Naive B cell (primary cell): ENCODE measurements at regions not wholly inside any gene's neighbourhood (a gene's known extent, or its start where the extent isn't known, plus 50 kb on each side); places are given as distances from the start of the nearest gene placed in this dataset.

ENCODE experiments used
- ATAC-seq, 2 donors: fragments of 150-1000 bp; cut with Tn5 transposase; 2 replicates each; pipeline ENCODE4 v1.10.0; 2021; ENCODE audit warnings: low read depth in 2 of 2, mild to moderate bottlenecking in 2 of 2, moderate library complexity in 2 of 2
- DNase-seq: peaks from one replicate; pipeline ENCODE4 v3.0.0; 2022
- H3K27ac Mint-ChIP-seq, 6 donors: one replicate each; pipeline ENCODE4 v1.8.0; 2020 to 2022; ENCODE audit warnings: mild to moderate bottlenecking in 6 of 6, mixed read lengths in 6 of 6, moderate library complexity in 5 of 6, inconsistent platforms in 2 of 6
- H3K27me3 Mint-ChIP-seq, 3 donors: one replicate each; pipeline ENCODE4 v1.8.0; 2021 to 2022; ENCODE audit warnings: mixed read lengths in 3 of 3, mild to moderate bottlenecking in 1 of 3
- H3K36me3 Mint-ChIP-seq, 2 donors: one replicate each; pipeline ENCODE4 v1.8.0; 2020 to 2022; ENCODE audit warnings: mixed read lengths in 2 of 2, inconsistent platforms in 1 of 2, mild to moderate bottlenecking in 1 of 2
- H3K4me1 Mint-ChIP-seq, 3 donors: one replicate each; pipeline ENCODE4 v1.8.0; 2020 to 2022; ENCODE audit warnings: mixed read lengths in 3 of 3, inconsistent platforms in 1 of 3, mild to moderate bottlenecking in 1 of 3, moderate library complexity in 1 of 3
- H3K4me3 Mint-ChIP-seq, 8 donors: one replicate each; pipeline ENCODE4 v1.8.0; 2020 to 2022; ENCODE audit warnings: mild to moderate bottlenecking in 8 of 8, mixed read lengths in 8 of 8, moderate library complexity in 8 of 8, inconsistent platforms in 2 of 8
- H3K9me3 Mint-ChIP-seq, 7 donors: one replicate each; pipeline ENCODE4 v1.8.0; 2020 to 2022; ENCODE audit warnings: mixed read lengths in 7 of 7, mild to moderate bottlenecking in 5 of 7, inconsistent platforms in 2 of 7, moderate library complexity in 1 of 7

DNA sequence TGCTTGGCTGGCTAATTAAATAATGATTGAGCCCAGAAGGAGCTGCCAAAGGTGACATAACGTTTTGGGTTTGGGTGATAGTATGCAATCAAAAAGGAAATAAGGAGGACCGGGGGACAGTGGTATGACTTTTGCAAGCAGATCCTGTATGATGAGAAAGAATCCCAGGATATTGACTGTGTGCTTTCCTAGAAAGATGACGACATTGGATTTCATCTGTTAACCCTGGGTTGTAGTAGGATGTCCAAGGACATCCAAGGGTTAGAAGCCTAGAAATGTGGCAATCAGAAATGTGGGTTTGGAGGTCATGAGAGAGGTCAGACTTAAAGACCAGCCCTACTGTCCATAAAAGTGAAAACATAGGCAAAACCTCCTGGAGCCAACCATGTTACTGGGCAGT, 50.3 kb upstream of the HMHB1 start:
- Mint-ChIP-seq H3K36me3 (no peaks in the 10 kb centered on the region), H3K27ac (no peak overlapping the region), H3K4me3 (no peak overlapping the region), H3K4me1 (peaks cover 0 to 4% (median 0%) of the 10 kb centered on the region in 3 donors), H3K9me3 (peaks cover 0 to 4% (median 0%) of the 10 kb centered on the region in 7 donors), H3K27me3 (no peaks in the 10 kb centered on the region)
- DNase-seq (no peak), ATAC-seq (no peak)

DNA sequence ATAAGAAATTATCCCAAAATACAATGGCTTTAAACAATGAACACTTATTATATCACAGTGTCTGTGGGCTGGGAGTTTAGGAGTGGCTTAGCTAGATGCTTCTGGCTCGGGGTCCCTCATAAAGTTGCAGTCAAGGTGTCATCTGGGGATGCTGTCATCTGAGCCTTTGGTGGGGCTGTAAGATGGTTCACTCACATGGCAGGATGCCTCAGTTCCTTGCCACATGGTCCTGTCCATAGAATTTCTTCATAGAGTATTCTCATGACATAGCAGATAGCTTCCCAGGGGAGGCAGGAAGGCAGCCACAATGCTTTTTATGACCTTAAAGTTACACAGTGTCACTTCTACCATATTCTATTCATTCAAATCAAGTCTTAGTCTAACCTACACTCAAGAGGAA, 51.2 kb upstream of the HMHB1 start:
- peak overlapping the region in 1 of 6 donors; percentile 12 for H3K27ac Mint-ChIP-seq
- ATAC-seq: no peak

DNA sequence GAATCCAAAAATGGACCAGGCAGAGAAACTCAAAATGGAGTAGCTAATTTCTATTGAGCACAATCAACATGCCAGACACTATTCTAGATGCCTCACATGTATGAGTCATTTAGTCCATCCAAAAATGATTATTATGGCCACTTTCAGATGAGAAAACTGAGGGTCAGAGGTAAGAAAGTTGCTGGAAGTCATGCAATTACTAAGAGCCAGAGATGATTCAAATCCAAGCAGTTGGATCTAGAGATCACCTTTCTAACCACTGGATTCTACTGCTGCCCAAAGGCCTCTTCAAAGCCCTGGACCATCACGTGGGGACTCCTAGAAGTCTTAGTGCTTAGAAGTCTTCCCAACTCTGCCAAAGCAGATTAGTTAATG, 51.8 kb upstream of the HMHB1 start:
- DNase-seq (no peak), ATAC-seq (no peak)
- Mint-ChIP-seq H3K27me3 (no peaks in the 10 kb centered on the region), H3K9me3 (peaks cover 0 to 4% (median 0%) of the 10 kb centered on the region in 7 donors), H3K27ac (no peak overlapping the region), H3K36me3 (no peaks in the 10 kb centered on the region), H3K4me1 (peaks cover 0 to 4% (median 0%) of the 10 kb centered on the region in 3 donors), H3K4me3 (no peak overlapping the region)

More for the DNA sequence above, 51.2 kb upstream of the HMHB1 start:
- Mint-ChIP-seq H3K4me1 (peaks cover 0 to 4% (median 0%) of the 10 kb centered on the region in 3 donors), H3K36me3 (no peaks in the 10 kb centered on the region), H3K27me3 (no peaks in the 10 kb centered on the region), H3K4me3 (no peak overlapping the region), H3K9me3 (peaks cover 0 to 4% (median 0%) of the 10 kb centered on the region in 7 donors)
- DNase-seq: no peak

DNA sequence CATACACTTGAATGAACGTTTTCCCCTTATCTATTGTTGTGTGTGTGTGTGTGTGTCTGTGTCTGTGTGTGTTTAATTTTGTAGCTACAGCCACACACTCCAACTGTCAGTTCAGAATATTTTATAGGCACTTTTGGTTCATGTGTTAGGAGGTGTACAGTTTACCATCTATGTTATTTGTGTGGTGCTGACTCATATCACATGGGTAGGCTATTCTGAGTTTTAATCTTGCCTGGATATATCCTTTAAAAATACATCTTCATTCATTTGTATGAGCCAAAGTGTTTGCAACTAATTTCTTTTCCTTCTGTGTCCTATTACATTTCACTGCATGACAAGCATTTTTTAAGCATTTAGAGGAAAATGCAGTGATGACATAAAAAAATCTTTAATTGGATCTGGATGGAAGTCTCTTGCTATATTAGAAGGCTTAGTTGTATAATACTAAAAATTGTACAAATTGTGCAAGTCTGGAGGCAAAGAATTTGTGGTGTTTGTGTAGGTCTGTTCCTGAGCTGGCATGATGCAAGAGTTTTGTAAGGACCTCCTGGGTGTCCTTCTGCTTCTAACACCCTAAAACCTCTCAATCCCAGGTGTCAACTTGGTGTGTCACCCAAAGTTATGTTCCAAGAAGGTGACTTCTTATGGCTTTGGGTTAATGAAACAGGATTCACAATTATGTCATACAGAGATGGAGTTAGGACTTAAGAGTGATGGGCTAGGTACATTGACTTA, 52.4 kb upstream of the HMHB1 start:
- no peak overlapping the region for H3K27ac Mint-ChIP-seq
- no peaks in the 10 kb centered on the region for H3K27me3 Mint-ChIP-seq
- no peak overlapping the region for H3K4me3 Mint-ChIP-seq
- no peaks in the 10 kb centered on the region for H3K36me3 Mint-ChIP-seq
- no peak for DNase-seq
- H3K9me3 Mint-ChIP-seq: peaks cover 0 to 4% (median 0%) of the 10 kb centered on the region in 7 donors
- no peak for ATAC-seq
- H3K4me1 Mint-ChIP-seq: peaks cover 0 to 4% (median 0%) of the 10 kb centered on the region in 3 donors

- Mint-ChIP-seq H3K36me3 (no peaks in the 10 kb centered on the region), H3K4me1 (peaks cover 0 to 4% (median 0%) of the 10 kb centered on the region in 3 donors), H3K4me3 (no peak overlapping the region), H3K27me3 (peaks cover 0 to 5% (median 0%) of the 10 kb centered on the region in 3 donors), H3K9me3 (peaks cover 0 to 4% (median 0%) of the 10 kb centered on the region in 7 donors), H3K27ac (no peak overlapping the region)
- no peak for DNase-seq
- no peak for ATAC-seq
These were observed 53.2 kb upstream of the HMHB1 start for GRCh38 chr5:143758750-143759149.

GRCh38 chr5:143758015-143758414, 53.9 kb upstream of the HMHB1 start:
- H3K27ac Mint-ChIP-seq: no peak overlapping the region
- peaks cover 0 to 4% (median 0%) of the 10 kb centered on the region in 3 donors for H3K4me1 Mint-ChIP-seq
- ATAC-seq (no peak), DNase-seq (no peak)
- peak overlapping the region in 1 of 8 donors; percentile 13 for H3K4me3 Mint-ChIP-seq
- peaks cover 0 to 4% (median 0%) of the 10 kb centered on the region in 7 donors for H3K9me3 Mint-ChIP-seq
- H3K27me3 Mint-ChIP-seq: peaks cover 0 to 5% (median 0%) of the 10 kb centered on the region in 3 donors
- H3K36me3 Mint-ChIP-seq: no peaks in the 10 kb centered on the region

DNA sequence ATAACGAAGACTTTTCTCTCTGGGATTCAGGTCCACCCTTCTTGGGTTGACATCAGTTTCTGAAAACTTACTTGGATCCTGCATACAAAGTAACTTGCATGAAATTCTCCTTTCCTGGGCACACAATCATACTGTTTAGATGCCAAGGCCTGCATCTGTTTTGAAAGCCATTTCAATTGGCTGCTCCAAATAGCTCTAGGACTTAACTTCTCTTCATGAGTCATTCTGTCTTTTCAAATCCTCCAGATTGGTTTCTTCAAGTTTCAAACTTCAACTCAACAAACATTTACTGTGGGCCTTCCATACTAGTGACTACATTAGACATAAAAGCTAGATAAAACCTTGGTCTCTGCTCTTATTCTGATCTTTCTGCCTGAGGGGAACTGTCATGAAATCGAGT, 54.8 kb upstream of the HMHB1 start:
- Mint-ChIP-seq H3K36me3 (no peaks in the 10 kb centered on the region), H3K9me3 (peaks cover 0 to 4% (median 0%) of the 10 kb centered on the region in 7 donors), H3K4me3 (no peak overlapping the region), H3K27me3 (peaks cover 0 to 5% (median 0%) of the 10 kb centered on the region in 3 donors), H3K27ac (no peak overlapping the region), H3K4me1 (peaks cover 0 to 4% (median 0%) of the 10 kb centered on the region in 3 donors)
- ATAC-seq: no peak
- no peak for DNase-seq

DNA sequence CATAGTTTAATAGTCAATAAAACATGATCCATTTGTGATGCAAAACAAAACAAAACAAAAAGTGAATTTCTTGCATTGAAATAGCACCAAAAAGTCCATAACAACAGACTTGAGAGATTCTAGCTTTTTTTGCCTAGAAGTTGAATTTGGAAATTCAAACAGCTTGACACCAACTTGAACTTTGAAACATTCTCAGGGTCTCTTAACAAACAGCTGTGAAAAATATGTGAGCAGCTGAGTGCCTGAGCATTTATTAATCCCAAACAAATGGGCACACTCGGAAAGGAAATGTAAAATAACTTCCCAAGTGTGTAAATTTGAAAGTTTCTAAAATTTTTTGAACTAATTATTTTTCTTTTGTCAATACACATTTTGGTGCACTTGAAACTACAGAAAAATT, 56.0 kb upstream of the HMHB1 start:
- Mint-ChIP-seq H3K9me3 (no peaks in the 10 kb centered on the region), H3K36me3 (no peaks in the 10 kb centered on the region), H3K27me3 (peaks cover 0 to 6% (median 5%) of the 10 kb centered on the region in 3 donors), H3K4me3 (no peak overlapping the region), H3K27ac (no peak overlapping the region), H3K4me1 (peaks cover 0 to 4% (median 0%) of the 10 kb centered on the region in 3 donors)
- no peak for DNase-seq
- no peak for ATAC-seq

DNA sequence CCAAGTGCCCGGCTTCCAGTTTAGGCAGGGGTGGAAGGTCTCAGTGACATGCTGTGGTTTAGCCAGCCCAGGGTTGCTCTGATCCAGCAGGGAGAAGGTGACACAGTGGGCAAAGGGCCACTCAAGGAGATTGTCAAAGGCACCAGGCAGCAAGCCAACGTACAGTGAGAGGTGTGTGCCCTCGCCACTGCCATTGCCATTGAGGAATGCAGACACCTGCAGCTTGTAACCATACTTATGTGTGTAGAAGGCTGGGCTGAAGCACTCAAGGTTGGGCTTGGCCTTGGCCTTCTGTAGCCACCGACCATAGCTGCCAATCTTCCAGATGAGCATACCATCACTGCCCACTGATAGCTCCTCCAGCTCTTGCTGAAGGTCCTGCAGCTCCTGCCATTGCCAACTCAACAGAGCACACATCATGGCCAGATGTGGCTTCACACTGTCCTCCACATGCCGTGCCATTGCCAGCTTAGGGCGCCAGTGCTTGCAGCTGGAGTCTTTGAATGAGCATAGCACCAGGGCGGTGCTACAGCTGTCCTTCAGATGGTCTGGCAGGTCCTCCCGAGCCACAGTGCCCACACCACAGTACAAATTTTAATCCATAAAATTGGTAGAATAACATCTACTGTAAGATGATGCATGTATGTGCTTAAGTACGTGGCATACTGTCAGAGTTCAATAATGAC, 59.7 kb upstream of the HMHB1 start:
- H3K27me3 Mint-ChIP-seq: peaks cover 0 to 11% (median 5%) of the 10 kb centered on the region in 3 donors
- no peaks in the 10 kb centered on the region for H3K4me1 Mint-ChIP-seq
- H3K36me3 Mint-ChIP-seq: no peaks in the 10 kb centered on the region
- DNase-seq: no peak
- H3K27ac Mint-ChIP-seq: no peak overlapping the region
- peak overlapping the region in 1 of 8 donors; percentile 68 for H3K4me3 Mint-ChIP-seq
- no peak for ATAC-seq
- H3K9me3 Mint-ChIP-seq: peaks cover 0 to 3% (median 0%) of the 10 kb centered on the region in 7 donors

DNA sequence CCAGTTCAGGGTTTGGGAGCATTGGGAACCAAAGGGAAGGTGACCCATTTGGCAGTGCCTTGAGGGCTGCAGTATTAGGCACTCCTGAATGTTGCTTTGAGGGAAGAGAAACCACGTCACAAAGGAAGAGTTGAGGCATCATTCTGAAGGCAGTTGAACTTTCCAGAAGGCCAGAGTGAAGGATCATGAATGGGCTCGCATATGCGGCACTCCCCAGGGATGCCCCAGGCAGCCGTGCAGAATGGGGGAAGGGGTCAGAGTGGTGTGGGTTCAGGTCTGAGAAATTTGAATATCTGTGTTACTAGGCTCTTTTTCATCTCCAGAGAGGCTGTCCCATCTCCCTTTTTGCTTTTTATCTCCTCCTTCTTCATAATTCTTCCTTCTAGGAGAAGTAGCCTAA, 60.6 kb upstream of the HMHB1 start:
- no peak for ATAC-seq
- H3K4me3 Mint-ChIP-seq: no peak overlapping the region

DNA sequence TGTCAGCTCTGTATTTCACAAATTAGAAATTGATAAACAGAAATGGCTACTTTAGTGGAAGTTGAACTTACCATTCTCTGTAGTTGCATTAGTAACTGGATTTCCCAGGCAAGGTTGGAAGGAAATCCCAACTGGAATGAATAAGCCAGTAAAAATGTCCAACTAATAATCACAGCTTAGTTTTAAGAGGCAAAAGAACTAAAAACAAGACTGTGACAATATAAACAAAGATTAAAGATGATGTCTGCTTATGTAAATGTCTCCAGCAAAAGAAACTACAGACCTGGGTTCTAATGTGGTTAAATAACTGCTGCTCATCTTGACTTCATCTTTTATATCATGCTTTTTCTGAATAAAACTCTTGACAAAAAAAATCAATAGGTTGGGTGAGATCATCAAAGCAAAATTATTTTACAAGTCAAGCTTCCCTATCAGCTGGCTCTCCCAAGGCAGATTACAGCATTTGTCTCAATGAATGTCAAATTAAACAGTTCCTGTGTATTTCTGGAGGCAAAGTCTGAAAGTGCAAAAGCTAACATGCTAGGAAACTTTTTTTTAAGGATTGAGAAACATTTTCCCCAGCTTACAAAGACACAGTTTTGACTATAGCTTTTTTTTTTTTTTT, 62.3 kb upstream of the HMHB1 start:
- ATAC-seq (no peak), DNase-seq (no peak)
- Mint-ChIP-seq H3K27me3 (peaks cover 0 to 11% (median 5%) of the 10 kb centered on the region in 3 donors), H3K27ac (no peak overlapping the region), H3K4me3 (no peak overlapping the region), H3K36me3 (no peaks in the 10 kb centered on the region), H3K9me3 (peaks cover 0 to 3% (median 0%) of the 10 kb centered on the region in 7 donors), H3K4me1 (no peaks in the 10 kb centered on the region)

More for the DNA sequence above, 60.6 kb upstream of the HMHB1 start:
- Mint-ChIP-seq H3K9me3 (peaks cover 0 to 3% (median 0%) of the 10 kb centered on the region in 7 donors), H3K36me3 (no peaks in the 10 kb centered on the region), H3K4me1 (no peaks in the 10 kb centered on the region), H3K27ac (peak overlapping the region in 1 of 6 donors; percentile 57), H3K27me3 (peaks cover 0 to 11% (median 5%) of the 10 kb centered on the region in 3 donors)
- DNase-seq: no peak

- Mint-ChIP-seq H3K27me3 (peaks cover 0 to 11% (median 0%) of the 10 kb centered on the region in 3 donors), H3K9me3 (peaks cover 0 to 3% (median 0%) of the 10 kb centered on the region in 7 donors), H3K36me3 (no peaks in the 10 kb centered on the region), H3K4me3 (no peak overlapping the region), H3K4me1 (no peaks in the 10 kb centered on the region), H3K27ac (no peak overlapping the region)
- ATAC-seq (no peak), DNase-seq (no peak)
These were observed 63.4 kb upstream of the HMHB1 start for GRCh38 chr5:143748516-143748915.

- no peak for DNase-seq
- H3K4me1 Mint-ChIP-seq: peaks cover 6 to 9% (median 8%) of the 10 kb centered on the region in 3 donors
- ATAC-seq: no peak
- no peak overlapping the region for H3K27ac Mint-ChIP-seq
- H3K9me3 Mint-ChIP-seq: no peaks in the 10 kb centered on the region
- H3K27me3 Mint-ChIP-seq: no peaks in the 10 kb centered on the region
- no peak overlapping the region for H3K4me3 Mint-ChIP-seq
- H3K36me3 Mint-ChIP-seq: no peaks in the 10 kb centered on the region
These were observed 69.0 kb upstream of the HMHB1 start for GRCh38 chr5:143742951-143743350.
